HPDE6-E6E7 (cell line): ENCODE measurements at regions not wholly inside any gene's neighbourhood (a gene's known extent, or its start where the extent isn't known, plus 50 kb on each side); places are given as distances from the start of the nearest gene placed in this dataset.

Source experiments
- DNase-seq: peaks from one replicate; pipeline ENCODE4 v3.0.0; 2011; ENCODE audit warnings: missing footprints; ENCODE audit errors: extremely low spot score

- DNase-seq: no peak
Observed at GRCh38 chr1:208298593-208299269, 54.5 kb upstream of the PLXNA2 start.

DNA sequence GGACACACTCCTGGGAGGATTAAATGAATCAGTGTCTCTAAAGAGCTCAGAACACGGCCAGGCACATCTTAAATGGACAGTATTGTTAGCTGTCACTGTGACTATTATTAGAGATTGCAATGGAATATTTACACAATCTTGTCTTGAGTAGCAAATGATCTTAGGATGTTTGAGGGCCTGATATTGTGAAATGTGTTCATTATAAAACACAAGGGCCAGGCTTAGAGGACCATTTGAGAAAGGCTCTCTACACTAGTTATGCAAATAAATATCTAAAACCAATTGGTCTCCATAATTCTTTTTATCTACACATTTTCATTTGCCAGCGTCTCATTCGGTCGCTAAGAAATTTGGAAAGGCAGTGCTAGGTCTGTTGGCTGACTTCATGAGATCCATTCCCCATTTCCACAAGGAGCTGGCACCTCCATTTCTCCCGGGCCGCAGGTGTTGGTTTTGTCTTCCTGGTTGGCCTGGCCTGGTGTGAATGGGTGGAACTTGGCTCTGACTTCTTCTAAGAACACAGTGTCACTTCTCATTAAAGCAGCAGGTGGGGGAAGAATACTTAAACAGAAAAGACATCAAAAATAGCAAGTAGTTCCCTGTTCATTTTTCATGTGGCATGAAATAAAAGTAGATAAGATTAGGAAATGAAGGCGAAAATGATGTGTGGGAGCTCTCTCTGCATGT lies 56.0 kb upstream of the PLXNA2 start:
- DNase-seq: no peak

GRCh38 chr1:208302699-208303238 lies 58.6 kb upstream of the PLXNA2 start:
- no peak for DNase-seq

- DNase-seq: no peak
Observed at GRCh38 chr1:208303743-208304712, 59.8 kb upstream of the PLXNA2 start.

DNA sequence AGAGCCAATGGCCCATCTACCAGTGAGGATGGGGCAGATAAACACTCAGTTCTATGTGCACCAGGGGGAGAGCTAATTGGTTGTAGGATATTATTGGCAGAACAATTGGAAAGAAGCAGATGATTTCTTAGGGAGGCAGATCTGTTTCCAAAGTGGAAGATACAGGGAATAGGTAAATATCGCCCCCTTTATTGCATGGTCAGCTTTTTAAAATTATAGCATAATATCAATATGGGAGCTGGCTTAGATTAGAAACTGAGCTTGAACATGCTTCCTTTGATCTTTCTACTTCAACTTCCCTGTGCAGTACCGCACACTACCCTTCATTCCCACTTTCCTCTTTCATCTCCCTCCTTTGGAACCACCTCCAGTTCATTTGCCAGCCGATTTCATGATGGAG lies 64.0 kb upstream of the PLXNA2 start:
- no peak for DNase-seq

DNA sequence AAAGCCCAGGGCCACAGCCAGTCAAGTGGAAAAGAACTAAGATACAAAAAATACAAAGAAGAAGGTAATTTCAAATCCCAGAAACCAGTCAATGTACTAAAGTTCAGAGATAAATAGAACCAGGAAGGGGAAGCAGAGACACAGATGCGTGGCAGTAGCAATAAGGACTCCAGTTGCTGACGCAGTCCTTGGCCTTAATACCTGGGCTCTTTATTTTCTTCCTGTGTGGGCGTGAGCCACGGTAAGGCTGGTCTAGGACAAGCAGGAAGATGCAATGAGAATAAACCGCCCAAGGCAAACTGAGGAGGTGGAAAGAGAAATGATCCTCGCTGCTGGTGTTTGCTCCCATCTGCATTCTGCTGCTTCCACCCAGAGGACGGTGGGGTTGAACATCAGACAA lies 65.6 kb upstream of the PLXNA2 start:
- DNase-seq: no peak

GRCh38 chr1:208312706-208313105 lies 68.5 kb upstream of the PLXNA2 start:
- DNase-seq: no peak

- DNase-seq: no peak
Observed at GRCh38 chr1:208314431-208314830, 70.2 kb upstream of the PLXNA2 start.

GRCh38 chr1:208318150-208318734 lies 74.1 kb upstream of the PLXNA2 start:
- DNase-seq: no peak

DNA sequence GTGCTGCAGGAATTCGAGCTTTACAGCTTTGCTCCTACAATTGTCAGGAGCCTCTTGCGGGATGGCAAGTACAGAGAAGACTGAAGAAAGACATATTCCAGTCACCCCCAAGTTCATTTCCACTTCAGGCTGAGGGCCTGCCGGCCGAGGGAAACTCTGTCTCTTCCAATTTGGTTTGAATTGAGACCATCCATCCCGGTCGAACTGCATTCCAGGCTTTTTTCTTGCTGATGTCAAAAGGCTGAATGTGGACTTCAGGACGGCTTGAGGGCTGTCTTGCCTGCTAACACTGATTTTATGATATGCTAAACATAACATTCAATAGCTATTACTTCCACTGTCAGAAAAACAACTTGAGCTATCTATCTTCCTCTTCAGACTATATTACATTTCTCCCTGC lies 79.8 kb upstream of the PLXNA2 start:
- no peak for DNase-seq

- no peak for DNase-seq
Observed at GRCh38 chr1:208326033-208326432, 81.8 kb upstream of the PLXNA2 start.

GRCh38 chr1:208329300-208329699 lies 85.1 kb upstream of the PLXNA2 start:
- no peak for DNase-seq

DNA sequence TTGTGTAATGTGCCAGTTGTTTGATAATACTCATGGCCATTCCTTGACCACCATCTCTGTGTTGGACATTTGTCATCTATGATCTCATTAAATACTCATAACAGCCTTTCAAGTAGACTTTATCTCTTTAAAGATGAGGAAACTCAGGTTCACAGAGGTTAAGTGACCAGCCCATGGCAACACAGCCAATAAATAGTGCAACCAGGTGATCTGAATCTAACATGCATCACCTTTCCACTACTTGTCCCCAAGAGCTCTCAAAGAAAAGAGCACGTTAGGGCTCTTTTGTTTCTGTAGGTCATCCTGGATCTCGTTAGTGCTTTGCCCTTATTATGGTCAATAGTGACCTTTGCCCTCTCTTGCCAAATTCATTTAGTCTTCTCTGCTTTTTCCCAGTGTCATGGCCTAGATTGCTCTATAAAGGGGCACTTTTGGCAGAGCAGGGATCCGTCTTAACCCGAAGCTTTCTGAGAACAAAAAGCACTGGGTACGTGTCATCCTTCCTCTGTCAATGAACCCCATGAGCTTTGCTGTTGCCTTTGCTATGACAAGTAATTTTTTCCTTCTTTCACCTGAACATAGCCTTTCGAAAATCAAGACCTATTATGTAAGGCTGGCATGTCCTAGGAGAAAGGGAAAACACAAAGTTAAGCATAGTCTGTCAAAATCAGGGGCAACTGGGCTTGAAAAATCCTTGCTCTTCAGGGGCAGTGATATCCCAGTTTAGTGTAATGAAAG lies 88.0 kb upstream of the PLXNA2 start:
- DNase-seq: no peak

GRCh38 chr1:208332774-208333126 lies 88.6 kb upstream of the PLXNA2 start:
- DNase-seq: no peak

- no peak for DNase-seq
Observed at GRCh38 chr1:208333676-208334075, 89.5 kb upstream of the PLXNA2 start.

- no peak for DNase-seq
Observed at GRCh38 chr1:208335371-208336136, 91.4 kb upstream of the PLXNA2 start.

DNA sequence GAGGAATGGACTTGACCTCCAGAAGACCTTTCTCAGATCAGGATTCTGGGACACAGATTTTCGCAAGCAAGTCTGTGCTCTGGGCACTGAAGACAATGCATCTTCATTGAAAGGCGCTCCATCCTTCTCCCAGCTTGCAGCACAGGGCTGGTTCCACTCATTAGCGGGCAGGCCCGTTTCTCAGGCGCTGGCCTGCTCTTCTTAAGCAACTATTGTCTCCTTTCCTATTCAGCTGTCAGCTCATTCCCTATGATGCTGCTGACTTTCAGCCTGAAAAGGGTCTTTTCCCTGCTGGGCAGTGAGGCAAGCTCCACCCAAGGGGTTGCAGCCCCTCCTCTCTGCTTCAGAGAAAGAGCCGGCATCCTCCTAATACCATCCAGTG lies 91.9 kb upstream of the PLXNA2 start:
- no peak for DNase-seq

DNA sequence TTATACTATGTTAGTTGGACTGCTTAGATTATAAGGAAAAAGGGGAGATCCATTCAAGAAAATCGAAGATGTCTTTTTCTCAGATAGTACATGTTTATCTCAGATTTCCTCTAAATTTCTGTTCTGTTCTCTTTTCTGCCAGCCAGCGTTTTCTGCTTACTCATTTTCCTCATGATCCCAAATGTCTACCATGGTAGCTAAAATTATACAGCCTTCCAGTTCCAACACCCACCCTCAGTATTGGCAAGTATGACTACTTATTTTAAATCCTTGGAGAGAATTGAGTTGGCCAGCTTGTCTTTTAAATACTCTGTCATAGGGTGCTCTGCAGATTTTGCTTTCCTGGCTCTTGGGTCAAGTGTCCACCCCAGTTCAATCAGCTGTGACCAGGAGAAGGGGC lies 95.7 kb upstream of the PLXNA2 start:
- no peak for DNase-seq

- no peak for DNase-seq
Observed at GRCh38 chr1:208343226-208343625, 99.0 kb upstream of the PLXNA2 start.

GRCh38 chr1:208344202-208344857 lies 100.1 kb upstream of the PLXNA2 start:
- no peak for DNase-seq
